Bone marrow (tissue), 2 donors: ENCODE measurements at regions not wholly inside any gene's neighbourhood (a gene's known extent, or its start where the extent isn't known, plus 50 kb on each side); places are given as distances from the start of the nearest gene placed in this dataset.
"Not testable (repeated sequence)": the region's sequence is repeated elsewhere in the genome, so short reads cannot be mapped to it uniquely, and the experiment has no call there.

Source experiments
- DNase-seq, 2 donors: peaks; one replicate each; lab custom pipeline; 2025; lab: John Stamatoyannopoulos, UW

DNA sequence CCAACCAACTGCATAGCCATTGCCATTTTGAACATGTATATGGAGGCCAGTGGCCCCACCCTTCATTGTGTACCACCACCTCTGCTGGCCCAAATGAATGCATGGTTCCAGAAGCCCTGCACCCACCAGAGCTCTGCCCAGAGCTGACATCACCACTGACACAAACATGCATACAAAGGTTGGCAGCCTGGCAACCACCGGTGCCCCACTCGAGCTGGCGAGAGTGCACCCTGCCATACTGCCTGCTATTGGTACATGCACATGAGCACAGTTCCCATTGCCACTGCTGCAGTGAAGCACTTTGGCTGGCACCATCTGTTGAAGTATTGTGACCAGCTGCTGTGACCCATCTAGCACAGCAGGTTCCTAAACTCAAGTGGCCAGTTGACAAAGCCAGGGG lies 1564.9 kb downstream of the OLFM4 start:
- DNase-seq: no peak

DNA sequence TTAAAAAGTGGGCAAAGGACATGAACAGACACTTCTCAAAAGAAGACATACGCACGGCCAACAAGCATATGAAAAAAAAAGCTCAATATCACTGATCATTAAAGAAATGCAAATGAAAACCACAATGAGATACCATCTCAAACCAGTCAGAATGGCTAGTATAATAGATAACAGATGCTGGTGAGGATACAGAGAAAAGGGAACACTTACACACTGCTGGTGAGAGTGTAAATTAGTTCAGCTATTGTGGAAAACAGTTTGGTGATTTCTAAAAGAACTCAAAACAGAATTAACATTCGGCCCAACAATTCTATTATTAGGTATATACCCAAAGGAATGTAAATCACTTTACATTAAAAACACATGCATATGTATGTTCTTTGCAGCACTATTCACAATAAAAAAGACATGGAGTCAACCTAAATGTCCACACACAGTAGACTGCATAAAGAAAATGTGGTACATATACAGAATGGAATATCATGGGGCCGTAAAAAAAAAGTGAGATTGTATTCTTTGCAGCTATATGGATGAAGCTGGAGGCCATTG lies 1569.0 kb downstream of the OLFM4 start:
- DNase-seq: no peak

DNA sequence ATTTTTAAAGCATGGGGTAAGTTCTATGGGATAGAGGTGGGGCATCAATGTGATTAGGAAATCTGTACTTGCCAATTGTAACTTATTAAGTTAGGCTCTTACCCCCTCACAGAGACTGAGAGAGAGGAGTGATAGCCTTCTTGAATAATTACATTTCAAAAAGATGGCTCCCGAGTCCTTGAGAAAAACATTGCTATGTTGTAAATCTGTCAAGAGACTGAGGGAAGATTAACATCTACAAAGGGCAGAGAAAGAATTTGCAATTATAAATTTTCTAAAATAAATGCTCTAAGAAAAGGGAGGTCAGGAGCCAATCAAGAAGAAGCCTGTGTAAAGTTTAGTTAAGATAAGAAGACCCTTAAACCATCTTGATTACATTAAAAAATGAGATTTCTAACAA lies 1570.8 kb downstream of the OLFM4 start:
- DNase-seq: no peak

DNA sequence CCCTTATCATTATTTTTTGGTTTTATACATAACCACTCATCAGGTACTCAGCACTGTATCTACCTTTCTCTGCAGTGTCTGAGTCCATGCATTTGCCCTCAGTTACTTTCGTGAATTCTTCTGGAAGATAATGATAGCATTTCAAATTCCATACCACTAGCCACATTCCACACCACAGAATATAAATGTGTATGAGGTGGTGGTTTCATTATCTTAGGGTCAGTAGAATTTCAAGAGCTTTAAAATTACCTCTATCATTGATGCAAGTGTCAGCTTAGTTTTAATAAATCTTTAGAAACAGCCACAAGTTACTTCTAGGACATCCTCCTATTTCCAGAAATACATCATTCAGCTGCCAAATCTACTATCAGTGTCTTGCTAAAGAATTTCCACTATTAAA lies 1578.3 kb downstream of the OLFM4 start:
- no peak for DNase-seq

DNA sequence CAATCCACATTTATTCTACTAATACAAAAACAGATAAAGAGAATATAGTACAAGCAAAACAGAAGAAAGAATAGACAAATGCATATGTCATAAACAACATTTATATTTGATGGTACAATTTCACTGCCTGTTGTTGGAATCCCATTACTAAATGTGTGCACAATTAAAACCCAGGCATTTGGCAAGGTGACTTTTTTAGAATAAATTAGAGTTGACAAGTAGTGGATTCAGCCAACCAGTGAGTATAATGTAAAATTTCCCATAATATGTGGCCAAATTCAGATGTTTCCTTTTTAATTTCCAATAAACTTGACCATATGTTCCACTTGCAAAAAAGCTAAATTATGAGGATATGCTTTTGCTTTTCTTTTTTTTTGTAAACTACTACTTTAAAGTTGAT lies 1578.8 kb downstream of the OLFM4 start:
- no peak for DNase-seq

DNA sequence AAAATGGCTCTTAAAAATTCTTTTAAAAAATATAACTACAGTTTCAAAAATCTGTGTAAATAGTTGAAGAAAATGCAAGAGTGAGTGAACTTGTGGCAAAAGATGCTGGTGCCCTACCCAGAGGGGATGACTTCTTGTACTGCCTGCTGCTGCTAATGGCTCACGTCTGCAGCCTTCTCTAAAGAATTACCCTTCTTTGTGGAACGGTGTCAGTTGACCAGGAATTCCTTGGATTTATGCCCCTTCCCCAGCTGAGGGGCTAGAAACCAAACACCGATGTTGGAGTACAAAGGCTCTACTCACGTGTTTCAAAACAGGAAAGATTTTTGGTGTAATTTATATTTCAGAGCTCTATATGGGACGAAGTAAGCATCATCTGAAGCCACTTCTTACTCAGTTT lies 1582.8 kb downstream of the OLFM4 start:
- no peak for DNase-seq

DNA sequence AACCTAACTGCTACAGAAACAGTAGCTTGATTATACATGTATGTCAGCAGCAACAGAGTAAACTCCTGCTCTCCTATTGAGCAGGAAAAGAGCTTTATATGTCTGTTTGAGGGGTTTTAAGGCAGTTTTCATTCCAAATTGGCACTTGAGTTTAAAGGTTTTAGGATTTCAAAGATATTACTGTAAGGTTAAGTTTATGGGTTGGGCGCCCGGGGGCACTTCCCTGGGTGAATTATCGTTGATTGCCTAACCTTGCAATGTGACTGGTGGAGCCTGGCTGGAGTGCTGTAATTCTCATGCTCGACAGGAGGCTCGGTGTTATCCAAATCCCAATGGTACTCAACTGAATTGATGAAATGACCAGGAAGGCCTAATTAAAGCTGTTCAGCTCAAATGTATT lies 1586.1 kb downstream of the OLFM4 start:
- no peak for DNase-seq

DNA sequence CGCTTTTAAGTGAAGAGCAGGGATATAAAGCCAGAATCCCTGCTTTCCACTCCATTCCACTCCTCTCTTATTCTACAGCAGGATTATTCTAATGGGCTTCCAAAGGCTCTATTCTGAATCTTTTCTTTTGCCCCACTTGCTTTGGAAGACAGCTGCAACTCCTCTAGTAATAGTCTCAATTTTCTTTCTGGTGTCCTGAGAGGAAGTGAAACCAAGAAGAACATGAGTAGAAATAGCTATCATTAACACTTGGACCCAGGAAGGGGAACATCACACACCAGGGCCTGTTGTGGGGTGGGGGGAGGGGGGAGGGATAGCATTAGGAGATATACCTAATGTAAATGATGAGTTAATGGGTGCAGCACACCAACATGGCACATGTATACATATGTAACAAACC lies 1597.9 kb downstream of the OLFM4 start:
- DNase-seq: not testable (repeated sequence)

DNA sequence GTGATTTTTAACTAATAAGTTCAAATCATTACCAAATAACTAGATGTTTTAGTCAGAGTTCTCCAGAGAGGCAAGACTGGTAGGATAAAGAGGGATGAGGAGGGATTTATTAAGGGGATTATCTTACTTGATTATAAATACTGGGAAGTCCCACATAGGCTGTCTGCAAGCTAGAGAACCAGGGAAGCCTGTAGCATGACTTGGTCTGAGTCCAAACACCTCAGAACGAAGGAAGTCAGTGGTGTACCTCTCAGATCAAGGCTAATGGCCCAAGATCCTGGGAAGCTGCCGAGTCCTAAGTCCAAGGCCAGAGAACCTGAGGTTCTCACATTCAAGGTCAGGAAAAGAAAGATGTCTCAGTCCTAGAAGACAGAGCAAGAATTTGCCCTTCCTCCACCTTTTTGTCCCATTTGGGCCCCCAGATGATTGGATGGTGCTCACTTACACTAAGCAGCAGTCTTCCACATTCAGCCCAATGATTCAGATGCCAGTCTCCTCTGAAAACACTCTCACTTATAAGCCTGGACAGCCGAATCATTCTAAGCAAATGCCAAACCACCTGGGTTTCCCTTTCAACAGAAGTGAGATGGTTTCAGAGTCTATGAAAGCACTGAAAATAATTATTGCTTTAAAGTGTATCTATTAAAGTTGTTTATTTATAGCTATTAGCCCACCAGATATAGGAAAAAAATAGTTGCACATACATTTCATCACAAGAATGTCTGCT lies 1599.2 kb downstream of the OLFM4 start:
- DNase-seq: no peak

DNA sequence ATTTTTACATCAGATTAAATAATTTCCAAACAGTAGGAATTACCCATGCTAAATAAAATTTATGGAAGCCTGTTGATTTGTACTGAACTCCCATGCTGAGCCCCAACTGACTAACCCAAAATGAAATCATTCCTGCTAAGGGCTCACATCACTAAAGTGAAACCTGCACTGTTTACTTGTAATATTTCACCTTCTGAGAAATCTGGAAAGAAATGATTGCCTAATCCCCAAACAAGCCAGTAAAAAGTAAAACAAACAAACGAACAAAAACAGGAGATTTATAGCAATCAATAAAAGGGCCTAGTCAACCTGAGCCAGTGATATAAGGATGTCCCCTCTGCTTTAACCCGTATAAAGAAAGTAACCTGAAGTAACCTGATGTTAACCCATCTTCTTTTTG lies 1599.8 kb downstream of the OLFM4 start:
- DNase-seq: no peak

DNA sequence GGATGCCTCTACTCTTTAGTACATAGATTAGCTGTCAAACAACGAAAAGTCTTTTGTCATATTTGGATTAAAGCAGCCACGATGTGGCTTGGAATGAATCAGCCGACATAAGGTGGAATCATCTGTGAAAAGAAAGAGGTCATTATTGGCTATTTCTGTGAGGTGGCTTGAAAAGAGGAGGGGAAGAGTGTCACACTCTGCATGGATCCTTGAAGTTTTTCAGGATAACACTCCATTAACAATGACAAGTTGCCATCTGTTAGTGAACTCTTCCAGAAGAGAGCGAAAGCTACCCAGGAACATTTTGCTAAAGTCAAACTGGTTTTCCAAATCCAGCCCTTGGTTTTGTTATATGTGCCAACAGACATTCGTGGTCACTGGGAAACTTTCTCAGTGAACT lies 1604.8 kb downstream of the OLFM4 start:
- DNase-seq: no peak

DNA sequence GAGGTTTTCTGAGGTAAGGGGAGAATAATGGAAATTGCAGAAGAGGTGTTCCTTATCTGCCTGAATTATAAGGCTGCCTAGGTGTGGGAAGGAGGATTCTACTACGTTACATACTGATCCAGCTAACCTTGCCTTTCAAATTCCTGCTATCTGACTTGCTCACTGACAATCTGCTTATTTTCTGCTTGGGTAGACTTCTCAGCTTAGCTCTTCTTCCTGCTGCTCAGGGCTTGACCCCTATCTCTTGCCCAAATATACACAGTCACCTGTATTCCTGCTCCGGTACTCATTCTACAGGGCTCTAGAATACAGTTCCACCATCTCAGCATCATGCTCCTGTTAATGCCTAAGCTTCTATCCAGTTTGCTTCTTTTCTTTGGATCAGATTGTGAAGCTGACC lies 1607.6 kb downstream of the OLFM4 start:
- no peak for DNase-seq

DNA sequence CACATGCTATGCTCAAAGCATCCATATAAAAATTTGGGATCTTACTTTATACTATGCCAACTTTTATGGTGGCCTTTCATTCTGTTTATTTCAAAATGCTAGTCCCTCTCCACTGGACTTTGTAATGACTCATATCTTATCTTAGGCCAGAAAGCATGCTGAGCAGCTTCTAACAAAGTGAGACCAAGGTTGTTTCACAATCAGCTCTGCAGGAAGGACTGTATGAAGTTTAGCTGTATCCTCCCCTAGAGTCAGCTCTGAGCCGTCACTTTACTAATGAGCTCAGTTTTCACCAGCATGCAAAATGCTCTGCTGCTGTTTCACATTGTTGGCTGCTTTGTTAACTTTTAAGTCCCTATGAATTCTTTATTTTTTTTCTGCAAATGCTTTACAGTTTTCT lies 1608.8 kb downstream of the OLFM4 start:
- no peak for DNase-seq

DNA sequence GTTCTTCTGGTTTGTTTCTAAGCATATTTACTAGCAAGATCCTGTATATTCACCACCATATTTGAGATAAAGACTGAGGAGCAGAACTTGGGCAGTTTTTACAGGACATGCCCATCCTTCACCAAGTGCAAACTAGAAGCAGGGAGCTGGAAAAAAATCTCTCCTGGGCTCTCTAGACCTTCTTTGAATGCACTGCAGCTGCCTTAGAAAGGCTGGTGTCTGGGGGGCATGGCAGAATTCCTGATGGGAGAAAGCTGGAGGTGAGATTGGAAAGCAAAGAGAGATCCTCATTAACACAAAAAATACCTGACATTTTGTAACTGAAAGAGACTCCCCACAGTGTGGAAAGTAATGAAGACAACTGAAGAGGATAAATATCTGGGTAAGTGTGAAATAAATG lies 1612.1 kb downstream of the OLFM4 start:
- no peak for DNase-seq

DNA sequence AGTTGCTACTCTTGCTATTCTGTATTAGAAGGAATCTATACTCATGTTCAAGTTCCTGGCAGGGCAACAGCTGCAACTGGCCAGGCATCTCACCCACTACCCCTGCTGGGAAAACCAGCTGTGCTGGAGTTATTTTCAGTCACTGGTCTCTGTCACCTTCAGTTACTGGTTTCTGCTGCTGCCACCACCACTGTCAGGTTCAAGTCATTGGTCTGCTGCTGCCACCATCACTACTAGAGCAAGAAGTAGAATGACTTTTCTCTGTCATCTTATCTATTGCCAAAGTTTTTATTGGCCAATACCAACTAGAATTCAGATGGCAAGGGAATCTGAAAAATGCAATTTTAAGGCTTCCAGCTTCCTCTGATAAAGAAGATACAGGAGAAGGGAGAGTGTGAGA lies 1615.2 kb downstream of the OLFM4 start:
- DNase-seq: no peak

DNA sequence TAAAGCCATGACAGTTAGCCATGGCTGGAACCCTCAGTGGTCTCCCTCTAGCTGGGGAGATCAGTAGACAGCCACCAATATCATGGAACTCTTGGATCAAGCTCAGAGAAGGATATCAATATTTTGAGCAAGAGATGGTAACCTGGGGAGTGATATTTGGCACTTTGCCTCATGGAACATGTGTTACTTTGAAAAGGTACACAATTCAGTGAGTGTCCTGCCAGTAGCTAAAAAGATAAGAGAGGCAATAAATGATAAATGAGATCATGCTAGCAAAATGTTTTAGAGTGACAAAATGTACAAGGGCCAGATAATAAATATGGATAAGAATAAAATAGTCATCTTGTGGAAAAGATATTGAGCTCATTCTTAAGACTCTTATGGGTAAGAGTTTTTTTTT lies 1618.7 kb downstream of the OLFM4 start:
- DNase-seq: no peak

DNA sequence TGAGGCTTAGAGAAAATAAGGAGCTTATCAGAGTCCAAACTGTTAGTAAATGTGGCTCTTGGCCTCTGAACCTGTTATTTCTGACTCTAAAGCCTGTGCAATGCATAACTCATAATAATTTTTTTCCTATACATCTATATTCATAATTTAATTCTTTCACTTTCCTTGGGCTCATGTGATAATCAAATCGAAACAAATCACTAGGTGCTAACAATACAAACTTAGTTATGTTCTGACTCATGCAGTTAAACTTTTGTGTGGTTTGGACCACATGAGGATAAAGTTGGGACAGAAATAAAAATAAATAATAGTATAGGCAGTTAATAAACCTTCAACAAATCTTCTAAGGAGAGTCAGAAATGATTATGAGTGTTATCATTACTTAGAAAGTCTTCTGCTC lies 1629.0 kb downstream of the OLFM4 start:
- no peak for DNase-seq

DNA sequence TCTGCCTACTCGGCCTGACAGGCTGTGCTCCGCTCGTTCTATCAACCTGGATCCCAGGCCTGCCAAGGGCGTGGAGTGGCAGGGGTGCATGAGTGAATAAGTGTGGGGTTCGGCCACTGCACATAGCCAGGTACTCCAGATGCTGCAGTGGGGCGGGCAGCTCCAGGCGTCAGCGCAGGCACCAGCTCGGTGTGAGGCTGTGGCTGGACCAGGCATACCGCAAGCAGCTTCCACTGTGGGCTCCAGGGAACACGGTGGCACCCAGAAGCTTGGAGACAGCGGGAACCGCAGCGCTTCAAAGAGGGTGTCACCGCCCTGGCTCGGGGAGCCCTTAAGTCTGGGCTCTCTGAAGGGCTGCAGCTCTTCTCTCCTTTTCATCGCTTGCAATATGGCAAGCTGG lies 1630.2 kb downstream of the OLFM4 start:
- DNase-seq: no peak

DNA sequence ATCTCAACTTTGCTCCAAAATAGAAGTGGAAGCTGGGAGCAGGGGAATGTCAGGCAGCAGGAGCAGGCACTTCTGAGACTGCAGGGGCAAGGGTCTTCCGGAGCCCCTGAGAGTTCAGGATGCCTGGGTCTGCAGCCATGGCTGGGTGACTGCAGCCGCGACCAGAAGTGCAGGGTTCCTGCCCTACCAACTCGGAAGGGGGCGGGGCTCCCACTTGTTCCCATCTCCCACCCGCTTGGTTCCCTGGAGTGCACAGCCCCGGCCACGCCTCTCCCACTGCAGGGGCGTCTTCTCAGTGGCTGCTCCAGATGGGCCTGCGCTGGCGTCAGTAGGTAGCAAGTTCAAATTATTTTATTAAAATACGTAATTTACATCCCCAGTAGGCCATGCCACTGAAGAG lies 1631.7 kb downstream of the OLFM4 start:
- DNase-seq: no peak

DNA sequence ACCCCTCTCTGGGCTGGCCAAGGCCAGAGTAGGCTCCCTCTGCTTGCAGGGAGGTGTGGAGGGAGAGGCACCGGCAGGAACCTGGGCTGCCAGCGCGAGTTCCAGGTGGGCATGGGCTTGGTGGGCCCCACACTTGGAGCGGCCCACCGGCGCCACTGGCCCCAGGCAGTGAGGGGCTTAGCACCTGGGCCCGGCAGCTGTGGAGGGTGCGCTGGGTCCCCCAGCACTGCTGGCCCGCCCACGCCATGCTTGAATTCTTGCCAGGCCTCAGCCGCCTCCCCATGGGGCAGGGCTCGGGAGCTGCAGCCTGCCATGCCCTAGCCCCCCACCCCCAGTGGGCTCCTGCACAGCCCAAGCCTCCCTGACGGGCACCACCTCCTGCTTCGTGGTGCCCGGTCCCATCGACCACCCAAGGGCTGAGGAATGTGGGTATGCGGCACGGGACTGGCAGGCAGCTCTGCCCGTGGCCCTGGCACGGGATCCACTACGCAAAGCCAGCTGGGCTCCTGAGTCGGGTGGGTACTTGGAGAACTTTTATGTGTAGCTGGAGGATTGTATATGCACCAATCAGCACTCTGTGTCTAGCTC lies 1648.0 kb downstream of the OLFM4 start:
- no peak for DNase-seq

DNA sequence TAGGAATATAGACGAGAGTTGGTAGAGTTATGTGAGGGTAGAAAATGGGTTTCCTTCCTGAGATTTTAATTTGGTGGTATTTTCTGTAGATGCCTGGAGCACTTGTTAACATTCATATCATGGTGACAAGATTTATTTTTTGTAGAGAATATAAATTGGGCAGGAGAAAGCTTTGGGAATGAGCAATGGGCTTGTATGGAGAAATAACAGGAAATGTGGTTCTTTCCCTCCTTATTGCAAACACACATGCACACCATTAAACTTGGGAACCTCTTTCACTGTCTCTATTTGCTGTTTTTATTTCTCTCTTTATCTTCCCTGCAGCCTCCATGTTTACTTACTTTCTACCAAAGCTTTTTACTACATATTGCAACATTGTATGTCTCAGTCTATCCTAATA lies 1653.6 kb downstream of the OLFM4 start:
- no peak for DNase-seq

DNA sequence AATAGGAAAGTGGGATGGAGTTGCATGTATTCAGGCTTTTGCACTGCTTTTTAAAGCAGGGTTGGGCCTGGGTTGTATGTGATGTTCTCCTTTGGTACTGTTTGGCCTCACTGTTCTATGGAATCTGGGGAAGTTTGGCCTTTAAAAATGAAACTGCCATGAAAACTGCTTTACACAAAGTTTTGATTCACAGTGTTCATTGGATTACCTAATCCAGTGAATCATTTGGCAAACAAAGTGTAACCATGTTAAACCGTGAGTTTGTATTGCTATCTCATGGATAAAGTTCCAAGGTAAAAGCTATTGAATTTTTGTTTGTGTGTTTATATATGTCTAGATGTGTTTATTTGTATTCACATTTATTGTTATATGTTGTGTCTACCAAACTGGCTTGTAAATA lies 1658.6 kb downstream of the OLFM4 start:
- no peak for DNase-seq

DNA sequence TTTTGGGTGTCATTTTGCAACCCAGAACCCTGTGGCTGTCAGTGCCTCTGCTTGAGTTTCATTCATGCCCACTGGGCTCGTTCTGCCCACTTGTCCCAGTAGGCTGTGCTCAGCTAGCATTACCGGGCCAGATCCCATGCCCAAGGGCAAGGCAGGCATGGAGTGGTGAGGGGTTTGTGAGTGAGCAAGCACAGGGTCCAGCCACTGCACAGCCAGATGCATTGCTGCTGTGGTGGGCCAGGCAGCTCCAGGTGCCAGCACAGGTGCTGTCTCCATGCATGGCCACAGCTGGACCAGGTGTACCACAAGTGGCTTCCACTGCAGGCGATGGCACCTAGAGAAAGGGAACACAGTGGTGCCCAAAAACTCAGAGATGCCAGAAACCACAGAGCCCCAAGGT lies 1671.2 kb downstream of the OLFM4 start:
- DNase-seq: no peak

DNA sequence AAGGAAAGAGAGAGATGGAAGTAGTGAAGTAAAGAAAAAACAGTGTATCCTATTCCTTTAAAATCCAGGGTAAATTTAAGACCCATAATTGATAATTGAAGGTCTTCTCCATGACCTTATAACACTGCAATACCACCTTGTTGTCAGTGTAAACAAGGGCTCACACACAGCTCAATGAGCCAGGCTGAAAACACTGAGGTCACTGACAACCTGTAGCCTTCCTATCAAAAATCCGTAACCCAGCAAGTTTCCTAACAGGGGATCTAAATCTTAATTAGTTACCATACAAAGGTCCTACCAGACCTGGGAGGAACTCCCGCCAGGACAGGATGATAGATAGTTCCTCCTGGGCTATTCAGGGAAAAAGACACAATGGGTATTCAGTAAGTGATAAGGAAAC lies 1677.1 kb downstream of the OLFM4 start:
- no peak for DNase-seq
